ENCODE measurements at regions not wholly inside any gene's neighbourhood (a gene's known extent, or its start where the extent isn't known, plus 50 kb on each side); places are given as distances from the start of the nearest gene placed in this dataset.

DNA sequence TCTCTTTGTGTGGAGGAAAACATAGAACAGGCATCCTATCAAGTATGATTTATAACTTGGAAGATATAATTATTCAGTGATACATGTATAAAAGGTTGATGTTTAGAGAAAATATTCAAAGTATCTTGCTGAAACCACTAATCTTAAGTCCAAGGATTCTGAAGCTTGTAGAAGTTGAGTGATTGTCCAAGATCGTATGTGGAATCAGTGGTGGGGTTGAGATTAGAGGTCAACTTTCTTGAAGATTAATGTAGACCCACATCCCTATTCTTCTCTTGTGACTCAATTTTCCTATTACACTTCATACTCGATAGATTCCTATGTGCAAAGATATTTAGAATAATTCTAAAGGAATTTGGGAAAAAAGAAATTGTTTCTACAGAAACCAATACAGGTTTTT lies 1565.9 kb upstream of the ACVR2A start:
- TF ChIP-seq, protein P1, sequence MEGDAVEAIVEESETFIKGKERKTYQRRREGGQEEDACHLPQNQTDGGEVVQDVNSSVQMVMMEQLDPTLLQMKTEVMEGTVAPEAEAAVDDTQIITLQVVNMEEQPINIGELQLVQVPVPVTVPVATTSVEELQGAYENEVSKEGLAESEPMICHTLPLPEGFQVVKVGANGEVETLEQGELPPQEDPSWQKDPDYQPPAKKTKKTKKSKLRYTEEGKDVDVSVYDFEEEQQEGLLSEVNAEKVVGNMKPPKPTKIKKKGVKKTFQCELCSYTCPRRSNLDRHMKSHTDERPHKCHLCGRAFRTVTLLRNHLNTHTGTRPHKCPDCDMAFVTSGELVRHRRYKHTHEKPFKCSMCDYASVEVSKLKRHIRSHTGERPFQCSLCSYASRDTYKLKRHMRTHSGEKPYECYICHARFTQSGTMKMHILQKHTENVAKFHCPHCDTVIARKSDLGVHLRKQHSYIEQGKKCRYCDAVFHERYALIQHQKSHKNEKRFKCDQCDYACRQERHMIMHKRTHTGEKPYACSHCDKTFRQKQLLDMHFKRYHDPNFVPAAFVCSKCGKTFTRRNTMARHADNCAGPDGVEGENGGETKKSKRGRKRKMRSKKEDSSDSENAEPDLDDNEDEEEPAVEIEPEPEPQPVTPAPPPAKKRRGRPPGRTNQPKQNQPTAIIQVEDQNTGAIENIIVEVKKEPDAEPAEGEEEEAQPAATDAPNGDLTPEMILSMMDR (IDR thresholded peaks at IDR 0.05; ENCODE audit: unreplicated experiment), result no peak
- H3K9me3 Mint-ChIP-seq (ENCODE audit: low read depth), result no peaks in the 10 kb centered on the region
- H3K27me3 Mint-ChIP-seq, result no peaks in the 10 kb centered on the region
- no peaks in the 10 kb centered on the region for H3K4me1 Mint-ChIP-seq (ENCODE audit: low read depth)
- no peak overlapping the region for H3K27ac Mint-ChIP-seq
- DNase-seq (ENCODE audit: low spot score, unreplicated experiment), result no peak
- H3K4me3 Mint-ChIP-seq (ENCODE audit: low read depth), result no peak overlapping the region
- no peaks in the 10 kb centered on the region for H3K36me3 Mint-ChIP-seq (ENCODE audit: insufficient read depth)

DNA sequence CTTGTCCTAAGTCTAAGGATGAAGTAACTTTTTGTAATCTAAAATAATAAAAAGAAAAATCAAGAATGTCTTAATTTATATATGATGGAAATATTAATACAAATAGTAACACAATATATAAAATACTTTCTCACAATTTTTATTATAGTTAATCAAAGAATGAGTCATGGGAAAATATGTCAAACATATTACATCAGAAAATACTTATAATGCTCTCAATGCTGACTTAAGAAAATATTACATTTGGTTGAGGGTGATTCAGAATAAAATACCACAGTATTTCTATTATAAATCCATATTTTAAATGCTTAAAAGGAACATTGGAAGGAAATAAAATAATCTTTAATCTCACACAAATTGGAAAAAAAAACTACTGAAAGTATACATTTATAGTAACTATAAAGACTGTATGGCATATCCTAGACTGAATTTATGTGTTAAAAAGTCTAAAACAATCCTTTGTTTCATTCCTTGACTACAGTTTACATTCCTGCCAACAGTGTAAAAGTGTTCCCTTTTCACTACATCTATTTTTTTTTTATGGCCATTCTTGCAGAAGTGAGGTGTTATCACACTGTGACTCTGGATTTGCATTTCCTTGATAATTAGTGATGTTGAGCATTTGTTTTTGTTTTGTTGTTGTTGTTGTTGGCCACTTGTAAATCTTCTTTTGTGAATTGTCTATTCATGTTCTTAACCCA lies 1573.5 kb upstream of the ACVR2A start:
- H3K4me1 Mint-ChIP-seq (ENCODE audit: low read depth), result no peaks in the 10 kb centered on the region
- H3K9me3 Mint-ChIP-seq (ENCODE audit: low read depth), result peaks cover 8% of the 10 kb centered on the region
- H3K27me3 Mint-ChIP-seq, result no peaks in the 10 kb centered on the region
- TF ChIP-seq, protein P1 (IDR thresholded peaks at IDR 0.05; ENCODE audit: unreplicated experiment), result no peak
- no peak overlapping the region for H3K27ac Mint-ChIP-seq
- no peaks in the 10 kb centered on the region for H3K36me3 Mint-ChIP-seq (ENCODE audit: insufficient read depth)
- DNase-seq (ENCODE audit: low spot score, unreplicated experiment), result no peak
- H3K4me3 Mint-ChIP-seq (ENCODE audit: low read depth), result no peak overlapping the region

DNA sequence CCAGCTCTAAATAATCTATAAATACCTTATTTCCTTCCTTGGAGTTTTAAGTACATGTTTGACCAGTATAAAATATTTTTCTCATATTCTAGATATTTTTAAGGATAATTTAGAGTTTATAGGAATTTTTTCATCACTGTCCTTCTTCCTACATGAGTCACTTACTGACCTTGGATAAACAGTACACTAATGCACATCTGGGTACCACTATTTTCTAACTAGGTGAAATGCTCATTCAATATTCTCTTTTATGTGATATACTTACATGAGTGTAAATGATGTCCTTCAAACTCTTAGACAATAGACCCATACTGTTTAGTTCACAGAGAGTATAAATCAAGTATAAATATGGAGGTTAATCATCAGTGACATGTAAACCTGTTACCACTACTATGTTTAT lies 1574.2 kb upstream of the ACVR2A start:
- Mint-ChIP-seq H3K4me3 (ENCODE audit: low read depth) (no peak overlapping the region), H3K9me3 (ENCODE audit: low read depth) (peaks cover 8% of the 10 kb centered on the region), H3K27me3 (no peaks in the 10 kb centered on the region), H3K36me3 (ENCODE audit: insufficient read depth) (no peaks in the 10 kb centered on the region), H3K4me1 (ENCODE audit: low read depth) (no peaks in the 10 kb centered on the region), H3K27ac (no peak overlapping the region)
- TF ChIP-seq, protein P1 (IDR thresholded peaks at IDR 0.05; ENCODE audit: unreplicated experiment), result no peak
- no peak for DNase-seq (ENCODE audit: low spot score, unreplicated experiment)

DNA sequence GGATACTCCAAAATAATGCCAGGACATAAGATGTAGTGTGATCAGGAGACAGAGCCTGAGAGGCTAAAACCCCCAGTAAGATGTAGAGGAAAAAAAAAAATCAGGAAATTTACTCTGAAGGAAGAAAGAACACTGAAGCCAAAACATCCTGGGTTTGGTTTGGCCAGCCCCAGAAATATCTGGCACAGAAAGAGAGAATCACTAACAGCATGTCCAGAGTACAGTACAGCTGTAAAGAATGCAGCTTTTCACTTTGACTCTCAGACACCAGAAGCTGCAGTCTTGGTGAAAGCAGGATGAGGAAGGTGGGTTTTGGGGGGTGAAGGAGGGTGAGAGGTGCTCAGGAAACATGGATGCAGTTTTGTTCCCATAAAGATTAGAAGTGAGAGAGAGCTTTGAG lies 1577.7 kb upstream of the ACVR2A start:
- Mint-ChIP-seq H3K4me3 (ENCODE audit: low read depth) (no peak overlapping the region), H3K27me3 (no peaks in the 10 kb centered on the region), H3K27ac (no peak overlapping the region), H3K4me1 (ENCODE audit: low read depth) (no peaks in the 10 kb centered on the region), H3K36me3 (ENCODE audit: insufficient read depth) (no peaks in the 10 kb centered on the region), H3K9me3 (ENCODE audit: low read depth) (peaks cover under 1% of the 10 kb centered on the region)
- no peak for DNase-seq (ENCODE audit: low spot score, unreplicated experiment)
- TF ChIP-seq, protein P1 (IDR thresholded peaks at IDR 0.05; ENCODE audit: unreplicated experiment), result no peak

DNA sequence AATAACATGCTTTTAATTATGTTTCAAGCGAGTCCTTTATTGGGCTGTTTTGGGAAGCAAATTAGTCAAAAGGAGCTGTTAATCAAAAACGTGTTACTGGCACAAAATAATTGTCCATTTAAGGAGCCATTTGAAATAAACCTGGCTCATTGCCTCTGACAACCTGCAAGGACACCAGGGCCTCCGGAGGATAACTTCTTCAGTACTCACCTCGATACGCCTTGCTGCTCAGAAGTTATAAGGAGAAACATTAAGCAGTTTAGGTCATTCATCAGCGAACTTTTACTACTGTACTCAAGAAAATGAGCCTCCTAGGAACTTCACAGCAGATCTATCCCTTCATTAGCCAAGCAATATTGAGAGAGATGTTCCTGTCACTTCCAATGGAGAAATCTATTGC lies 1579.2 kb upstream of the ACVR2A start:
- TF ChIP-seq, protein P1 (IDR thresholded peaks at IDR 0.05; ENCODE audit: unreplicated experiment), result no peak
- Mint-ChIP-seq H3K36me3 (ENCODE audit: insufficient read depth) (no peaks in the 10 kb centered on the region), H3K4me1 (ENCODE audit: low read depth) (no peaks in the 10 kb centered on the region), H3K27me3 (no peaks in the 10 kb centered on the region), H3K9me3 (ENCODE audit: low read depth) (no peaks in the 10 kb centered on the region), H3K4me3 (ENCODE audit: low read depth) (no peak overlapping the region), H3K27ac (no peak overlapping the region)
- no peak for DNase-seq (ENCODE audit: low spot score, unreplicated experiment)

All from progenitor cell of endocrine pancreas (in vitro differentiated cells).